Fibroblast of skin of left biceps (primary cell): ENCODE measurements at regions not wholly inside any gene's neighbourhood (a gene's known extent, or its start where the extent isn't known, plus 50 kb on each side); places are given as distances from the start of the nearest gene placed in this dataset.
A peak's percentile ranks its signal among the peaks of the same experiment; 100 is the strongest.
"Not testable (repeated sequence)": the region's sequence is repeated elsewhere in the genome, so short reads cannot be mapped to it uniquely, and the experiment has no call there.

ENCODE experiments used
- DNase-seq, 2 experiments: peaks; one replicate each; pipeline ENCODE4 v3.0.0-alpha.2; 2013; ENCODE audit warnings: low read depth in 2 of 2

DNA sequence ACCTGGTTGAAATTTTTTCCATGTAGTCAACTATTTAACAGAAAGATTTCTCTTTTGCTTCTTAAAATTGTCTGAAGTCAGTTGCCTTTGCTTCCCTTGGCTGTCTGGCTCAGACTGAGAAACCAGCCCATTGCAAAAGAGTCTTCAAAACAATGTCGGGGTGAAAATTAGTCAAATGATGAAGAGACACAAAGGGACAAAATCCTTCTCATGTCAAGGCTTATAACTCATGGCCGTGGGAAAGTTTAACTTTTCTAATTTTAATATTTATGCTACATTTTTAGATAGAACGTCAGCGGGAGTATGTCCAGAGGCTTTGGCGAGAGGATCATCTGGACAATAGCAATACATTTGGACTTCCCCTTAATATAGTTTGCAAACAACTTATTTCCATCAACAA is 127.2 kb downstream of the CD164 start:
- DNase-seq: no peak

DNA sequence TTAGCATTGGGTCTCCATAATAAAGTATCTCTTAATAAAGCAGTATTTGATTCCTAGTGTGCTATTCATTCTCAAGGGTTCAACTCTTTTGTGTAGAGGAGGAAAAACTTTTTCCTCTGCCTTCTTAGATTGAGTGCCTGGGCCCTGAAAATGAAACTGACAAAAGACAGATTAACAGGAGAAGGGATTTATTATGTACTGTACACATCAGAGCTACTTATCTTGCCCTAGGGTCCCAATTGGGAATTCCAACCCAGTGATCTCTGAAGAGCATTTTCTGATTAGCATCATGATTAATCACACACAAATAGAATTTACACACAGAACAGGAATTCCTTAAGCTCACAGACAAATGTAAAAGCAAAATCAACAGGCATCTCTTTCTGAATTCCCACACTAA is 128.9 kb downstream of the CD164 start:
- DNase-seq: no peak

DNA sequence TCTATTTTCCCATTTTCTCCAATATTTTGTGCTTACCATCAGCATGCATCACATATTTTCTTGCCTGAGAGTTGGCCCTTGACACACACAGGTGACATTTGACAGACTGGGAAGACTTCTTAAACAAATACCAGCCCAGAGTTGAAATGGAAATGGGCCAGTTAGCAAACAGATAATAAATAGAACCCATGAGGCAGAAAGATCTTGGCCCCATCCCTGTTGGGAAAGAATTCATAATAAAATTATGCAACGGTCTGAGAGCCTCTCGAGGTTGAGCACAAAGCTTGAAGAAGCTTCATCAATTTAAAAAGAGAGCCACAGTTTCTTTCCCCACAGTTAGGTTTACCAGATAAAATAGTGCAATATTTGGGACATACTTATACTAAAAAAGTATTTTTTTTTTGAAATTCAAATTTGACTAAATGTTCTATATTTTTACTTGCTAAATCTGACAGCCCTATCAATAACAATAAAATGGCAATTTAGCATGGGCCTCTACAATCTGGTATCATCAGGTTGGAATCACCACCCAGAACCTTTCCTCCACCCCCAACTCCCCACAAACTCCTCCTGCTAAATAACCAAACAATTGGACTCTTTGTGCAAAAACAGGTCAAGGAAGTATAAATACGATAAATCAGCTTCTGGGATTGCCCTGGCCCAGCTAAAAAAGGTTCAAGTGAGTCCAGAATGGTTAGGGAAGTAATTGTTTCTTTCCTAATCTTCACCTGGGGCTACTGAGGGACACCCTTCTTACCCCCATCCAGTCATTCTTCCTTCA is 129.8 kb downstream of the CD164 start:
- no peak for DNase-seq

DNA sequence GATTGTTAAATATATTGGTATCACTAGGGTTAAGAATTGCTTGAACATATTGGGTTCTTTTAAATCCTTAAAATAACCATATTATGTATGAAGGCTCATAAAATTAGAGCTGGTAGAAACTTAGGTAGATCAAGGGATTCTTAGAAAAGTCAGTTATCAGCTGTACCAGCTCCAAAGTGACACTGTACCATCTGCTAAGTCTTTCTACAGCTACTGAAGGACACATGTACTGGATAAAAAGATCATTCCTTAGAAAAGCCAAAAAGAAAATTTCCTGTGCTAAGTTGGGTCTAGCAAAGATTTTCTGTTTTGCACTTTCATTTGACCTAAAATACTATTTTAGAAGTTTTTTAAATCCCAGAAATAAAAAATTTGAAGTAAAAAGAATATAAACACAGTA is 130.4 kb downstream of the CD164 start:
- no peak for DNase-seq

DNA sequence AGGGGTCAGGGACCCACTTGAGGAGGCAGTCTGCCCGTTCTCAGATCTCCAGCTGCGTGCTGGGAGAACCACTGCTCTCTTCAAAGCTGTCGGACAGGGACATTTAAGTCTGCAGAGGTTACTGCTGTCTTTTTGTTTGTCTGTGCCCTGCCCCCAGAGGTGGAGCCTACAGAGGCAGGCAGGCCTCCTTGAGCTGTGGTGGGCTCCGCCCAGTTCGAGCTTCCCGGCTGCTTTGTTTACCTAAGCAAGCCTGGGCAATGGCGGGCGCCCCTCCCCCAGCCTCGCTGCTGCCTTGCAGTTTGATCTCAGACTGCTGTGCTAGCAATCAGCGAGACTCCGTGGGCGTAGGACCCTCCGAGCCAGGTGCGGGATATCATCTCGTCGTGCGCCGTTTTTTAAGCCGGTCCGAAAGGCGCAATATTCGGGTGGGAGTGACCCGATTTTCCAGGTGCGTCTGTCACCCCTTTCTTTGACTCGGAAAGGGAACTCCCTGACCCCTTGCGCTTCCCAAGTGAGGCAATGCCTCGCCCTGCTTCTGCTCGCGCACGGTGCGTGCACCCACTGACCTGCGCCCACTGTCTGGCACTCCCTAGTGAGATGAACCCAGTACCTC is 131.6 kb downstream of the CD164 start:
- not testable (repeated sequence) for DNase-seq

DNA sequence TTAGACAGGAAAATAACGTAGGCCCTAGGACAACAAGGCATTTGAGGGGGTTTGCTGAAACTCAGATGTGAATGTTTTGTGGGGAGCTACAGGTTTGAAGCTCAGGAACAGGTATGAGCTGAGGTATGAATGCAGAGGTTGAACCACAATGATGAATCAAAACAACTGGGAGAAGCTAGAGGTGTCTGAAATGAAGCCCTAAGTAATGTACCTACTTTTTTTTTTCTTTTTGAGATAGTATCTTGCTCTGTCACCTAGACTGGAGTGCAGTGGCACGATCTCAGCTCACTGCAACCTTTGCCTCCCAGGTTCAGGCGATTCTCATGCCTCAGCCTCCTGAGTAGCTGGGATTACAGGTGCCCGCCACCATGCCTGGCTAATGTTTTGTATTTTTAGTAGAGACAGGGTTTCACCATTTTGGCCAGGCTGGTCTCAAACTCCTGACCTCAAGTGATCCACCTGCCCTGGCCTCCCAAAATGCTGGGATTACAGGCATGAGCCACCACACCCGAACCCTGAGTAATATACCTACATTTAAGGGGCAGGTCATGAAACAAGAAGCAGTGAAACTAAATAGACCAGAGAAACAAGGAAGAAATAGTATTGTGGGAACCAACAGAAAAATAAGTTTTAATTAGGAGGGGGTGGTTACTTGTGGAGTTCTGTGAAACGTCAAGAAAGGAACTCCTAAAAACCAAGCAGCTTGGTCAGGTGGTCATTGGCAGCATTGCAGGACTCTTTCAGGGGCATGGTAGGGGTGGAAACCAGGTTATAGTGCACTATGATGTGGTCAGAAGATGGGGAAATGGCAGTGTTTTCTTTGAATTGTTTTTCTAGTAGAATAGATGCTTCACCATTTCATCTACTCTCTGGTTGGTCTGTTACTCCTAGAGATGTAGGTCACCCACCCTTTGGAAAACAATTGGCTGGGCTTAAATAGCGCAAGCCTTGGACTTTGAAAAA is 138.1 kb downstream of the CD164 start:
- no peak for DNase-seq

DNA sequence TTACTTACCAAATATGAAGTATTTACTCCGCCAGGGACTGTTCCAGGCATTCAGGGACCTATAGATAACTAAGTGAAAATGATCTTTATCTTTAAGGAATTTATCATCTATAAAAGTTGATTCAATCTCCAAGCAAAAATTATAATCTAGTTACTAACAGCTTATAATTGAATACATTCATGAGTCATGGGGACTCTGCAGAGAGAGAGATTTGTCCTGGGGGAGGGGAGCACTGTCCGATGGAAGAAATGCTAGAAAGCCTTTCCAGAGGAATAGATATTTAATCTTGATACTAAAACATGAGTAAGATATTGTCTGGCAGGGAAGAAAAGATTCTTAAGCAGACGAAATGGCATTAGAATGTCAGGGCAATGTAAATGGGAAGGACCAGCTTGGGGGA is 139.3 kb downstream of the CD164 start:
- DNase-seq: no peak

DNA sequence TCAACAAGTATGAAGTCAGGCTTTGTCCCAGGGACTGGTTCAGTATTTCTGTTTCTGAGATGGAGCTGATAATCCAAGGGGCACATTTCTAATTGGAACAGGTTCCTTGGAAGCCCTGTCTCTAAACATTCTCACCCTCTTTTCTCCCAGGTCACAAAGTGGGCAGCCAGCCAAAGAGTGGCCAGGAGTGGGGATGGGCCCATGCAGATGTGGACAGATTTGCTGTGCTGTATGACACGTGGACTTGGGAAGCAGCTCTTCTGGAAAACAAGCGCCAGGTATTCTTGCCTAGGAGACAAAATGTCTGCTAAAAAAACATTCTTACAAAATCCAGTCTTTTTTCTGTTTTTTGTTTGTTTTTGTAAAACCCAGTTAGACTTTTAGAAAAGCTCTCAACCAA is 140.2 kb downstream of the CD164 start:
- DNase-seq: no peak

DNA sequence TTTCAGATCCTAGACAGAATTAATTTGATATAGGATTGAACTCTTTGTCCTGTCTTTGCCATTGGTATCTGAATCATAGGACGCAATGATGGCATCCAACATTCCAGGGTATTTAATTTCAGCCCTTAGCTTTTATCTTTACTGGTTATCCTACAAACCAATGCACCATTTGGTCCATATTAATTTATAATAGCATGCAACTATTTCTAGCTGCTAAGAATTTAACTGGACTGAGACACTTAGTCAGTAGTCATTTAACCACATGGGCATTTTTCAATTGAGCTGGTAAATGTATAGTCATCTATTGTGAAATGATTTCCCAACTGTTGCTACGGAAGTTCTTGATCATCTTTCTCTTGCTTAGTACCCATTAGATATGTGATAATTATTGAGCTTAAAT is 141.1 kb downstream of the CD164 start:
- peak; percentile 52 for DNase-seq

DNA sequence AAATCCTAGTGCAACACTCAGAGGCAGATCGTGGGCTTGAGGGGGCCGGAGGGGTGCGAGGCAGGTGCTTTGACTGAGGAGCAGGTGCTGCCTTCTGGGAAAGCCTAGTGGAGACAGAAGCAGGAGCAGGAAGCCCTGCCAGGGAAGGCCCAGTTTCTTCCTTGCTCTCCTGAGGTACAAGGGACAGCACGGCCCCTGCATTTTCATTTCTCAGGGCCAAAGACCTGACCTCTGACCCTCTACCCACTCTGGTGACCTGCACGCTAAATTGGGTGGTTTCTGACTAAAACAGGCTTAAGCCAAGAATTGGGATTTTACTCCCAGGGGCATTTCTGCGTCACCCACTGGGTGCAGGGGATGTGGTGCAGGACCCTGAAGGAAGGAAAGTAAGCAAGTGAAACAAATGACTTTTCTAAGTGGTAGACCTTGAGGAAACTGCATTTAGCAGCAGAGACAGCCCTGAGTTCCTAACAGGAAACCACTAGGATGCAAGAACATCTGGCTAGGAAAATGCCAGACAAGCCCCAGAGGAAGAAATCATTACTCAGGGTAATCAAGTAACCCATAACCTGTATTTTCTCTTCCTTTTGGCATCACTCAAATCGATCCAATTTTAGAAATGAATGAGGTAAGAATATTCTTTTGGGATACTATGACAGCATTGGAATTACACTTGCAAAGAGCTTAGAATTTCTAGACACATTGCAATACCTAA is 141.7 kb downstream of the CD164 start:
- DNase-seq: no peak

DNA sequence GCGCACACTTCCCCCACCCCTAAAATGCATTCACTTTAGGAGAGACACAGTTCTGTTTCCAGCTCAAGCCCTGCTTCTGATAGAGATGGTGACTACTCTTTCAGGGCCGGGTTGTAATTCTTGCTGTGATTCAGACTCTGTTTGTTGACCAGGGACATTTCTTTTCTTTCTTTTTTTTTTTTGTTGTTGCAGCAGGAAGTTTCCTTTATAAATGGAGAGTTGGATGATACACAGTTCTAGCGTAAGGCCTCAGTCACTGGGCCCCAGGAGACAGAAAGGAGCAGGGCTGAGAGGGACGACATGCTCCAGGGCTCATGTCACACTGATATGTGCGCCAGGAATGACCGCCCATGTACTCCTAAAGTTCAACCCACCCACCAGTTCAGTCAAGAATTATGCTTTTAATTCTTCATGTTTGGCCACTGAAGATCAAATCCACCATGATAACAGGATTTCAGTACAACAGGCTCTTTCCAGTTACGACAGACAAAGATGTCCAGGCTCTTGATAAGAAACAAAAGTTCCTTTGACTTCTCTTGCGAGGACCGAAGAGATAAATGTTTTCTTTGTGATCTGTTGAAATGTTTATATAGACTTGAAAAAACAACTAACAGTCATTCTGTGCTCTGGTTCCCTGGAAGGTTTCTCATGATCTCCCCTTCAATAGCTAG is 142.5 kb downstream of the CD164 start:
- no peak for DNase-seq

DNA sequence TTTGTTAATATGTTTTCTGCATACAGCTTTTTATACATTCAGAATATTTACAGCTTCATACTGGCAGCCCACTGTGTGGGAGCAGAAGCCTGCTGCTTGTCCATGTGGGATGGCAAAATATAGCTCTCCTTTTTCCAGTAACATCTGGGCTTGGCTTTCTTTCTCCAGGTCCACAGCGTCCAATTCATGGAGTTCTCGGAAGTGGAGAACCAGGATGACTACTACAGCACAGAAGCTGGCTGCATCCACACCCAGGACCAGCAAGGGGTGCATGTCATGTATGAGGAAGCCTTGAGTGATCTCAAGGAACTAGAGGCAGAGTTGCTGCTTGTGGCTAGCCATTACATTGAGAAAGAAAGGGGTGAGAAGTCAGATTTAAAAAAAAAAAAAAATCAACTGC is 143.1 kb downstream of the CD164 start:
- DNase-seq: no peak

DNA sequence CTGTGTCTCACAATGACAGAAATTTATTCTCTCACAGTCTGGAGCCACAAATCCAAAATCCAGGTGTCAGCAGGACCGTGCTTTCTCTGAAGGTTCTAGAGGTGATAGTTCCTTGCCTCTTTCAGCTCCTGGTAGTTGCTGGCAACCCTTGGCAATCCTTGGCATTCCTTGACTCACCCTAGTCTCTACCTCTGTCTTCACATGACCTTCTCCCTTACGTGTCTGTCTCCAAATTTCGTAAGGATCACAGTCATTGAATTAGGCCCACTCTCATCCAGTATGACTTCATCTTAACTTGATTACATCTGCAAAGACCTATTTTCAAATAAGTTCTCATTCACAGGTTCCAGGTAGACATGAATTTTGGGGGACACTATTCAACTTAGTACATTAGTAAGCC is 143.1 kb downstream of the CEP57L1 start:
- no peak for DNase-seq

DNA sequence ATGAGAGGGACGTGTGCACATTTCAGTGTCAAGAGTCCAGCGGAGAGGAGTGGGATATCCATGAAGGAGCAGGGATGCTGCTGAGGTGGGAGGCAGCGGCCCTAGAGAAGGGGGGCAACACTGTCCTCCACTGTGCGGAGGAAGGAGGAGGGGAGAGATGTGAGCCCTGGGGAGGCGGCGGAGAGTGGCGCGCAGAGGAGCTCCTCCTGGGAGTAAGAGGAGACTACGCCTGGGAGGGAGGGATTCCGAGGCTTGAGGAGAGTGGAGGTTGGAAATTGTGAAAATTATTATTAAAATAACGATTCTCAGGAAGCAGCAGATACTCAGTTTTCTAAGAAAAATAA is 142.7 kb downstream of the CEP57L1 start:
- DNase-seq: no peak

DNA sequence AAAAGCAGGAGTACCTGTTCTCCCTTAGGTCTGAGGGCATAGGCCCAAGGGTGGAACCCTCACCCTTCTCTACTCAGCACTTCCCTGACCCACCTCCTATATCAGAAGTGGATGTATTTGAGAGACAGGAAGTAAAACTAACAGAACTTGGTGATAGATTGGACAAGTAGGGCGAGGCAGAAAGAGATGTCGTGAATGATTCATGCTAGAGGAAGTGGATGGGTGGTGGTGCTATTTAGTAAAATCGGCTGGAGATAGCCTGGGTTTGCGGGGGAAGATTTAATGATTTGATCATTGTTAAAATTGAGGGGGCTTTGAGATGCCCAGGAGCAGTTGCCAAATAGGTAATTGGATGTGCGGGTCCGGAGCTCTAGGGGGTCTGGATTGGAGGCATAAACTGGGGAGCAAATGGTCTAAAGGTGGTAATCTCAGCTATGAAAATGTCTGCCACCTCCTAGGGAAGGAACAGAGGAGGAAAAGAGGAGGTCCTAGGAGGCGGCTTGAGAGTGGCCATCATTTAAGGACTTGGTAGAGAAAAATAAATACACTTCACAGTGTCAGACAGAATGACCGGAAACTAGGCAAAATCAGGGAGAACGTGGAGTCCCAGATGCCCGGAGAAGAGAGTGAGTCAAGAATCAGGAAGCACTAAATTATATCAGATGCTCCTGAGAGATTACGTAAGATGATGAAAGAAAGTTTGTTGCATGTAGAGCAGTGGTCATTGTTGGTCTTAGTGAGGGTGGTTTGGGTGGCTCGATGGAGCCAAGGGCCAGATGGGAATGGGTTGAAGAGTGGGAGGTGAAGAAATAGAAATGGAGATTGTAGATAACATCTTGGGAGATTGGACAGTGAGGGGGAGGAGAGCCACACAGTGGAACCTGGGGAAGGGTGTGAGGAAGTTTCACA is 142.0 kb downstream of the CEP57L1 start:
- DNase-seq: no peak

DNA sequence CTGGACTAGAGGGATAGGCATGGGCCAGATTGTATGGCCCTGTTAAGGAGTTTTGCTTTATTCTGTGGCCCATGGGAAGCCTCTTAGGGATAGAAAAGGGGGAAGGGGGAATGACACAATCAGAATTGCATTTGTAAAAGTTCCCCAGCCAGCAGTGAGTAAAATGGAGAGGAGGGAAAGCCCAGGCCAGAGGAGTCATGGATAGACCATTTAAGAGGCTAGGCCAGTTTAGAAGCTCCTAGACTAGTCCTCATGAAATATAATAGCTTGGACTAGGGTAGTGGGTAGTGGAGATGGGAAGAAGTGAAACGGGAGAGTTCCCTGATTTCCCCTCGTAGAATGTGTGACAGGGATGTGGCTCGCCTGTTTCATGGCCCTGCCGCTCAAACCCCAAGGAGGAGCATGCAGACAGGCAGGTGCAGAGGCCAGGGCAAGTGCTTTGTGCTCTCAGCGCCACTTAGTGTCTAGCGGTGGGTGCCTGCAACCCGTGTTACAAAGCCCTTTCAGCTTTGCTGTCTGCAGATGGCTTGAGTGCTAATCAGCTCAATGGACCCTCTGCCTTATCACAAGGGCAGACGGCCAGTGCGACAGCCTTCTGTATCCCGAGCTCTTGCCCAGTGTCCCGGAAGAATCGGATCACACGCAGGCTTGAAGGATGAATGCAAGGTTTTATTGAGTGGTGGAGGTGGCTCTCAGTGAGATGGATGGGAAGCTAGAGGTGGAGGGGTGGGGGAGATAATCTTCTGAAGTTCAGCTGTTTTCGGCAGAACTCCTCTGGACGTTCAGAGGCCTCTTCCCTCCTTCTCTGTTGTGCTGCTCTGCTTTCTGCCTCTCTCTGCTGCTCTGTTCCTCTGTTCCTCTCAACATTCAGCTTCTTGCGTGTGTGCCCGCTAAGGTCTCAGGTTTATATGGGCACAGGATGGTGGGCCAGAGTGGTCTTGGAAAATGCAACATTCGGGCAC is 141.1 kb downstream of the CEP57L1 start:
- no peak for DNase-seq

DNA sequence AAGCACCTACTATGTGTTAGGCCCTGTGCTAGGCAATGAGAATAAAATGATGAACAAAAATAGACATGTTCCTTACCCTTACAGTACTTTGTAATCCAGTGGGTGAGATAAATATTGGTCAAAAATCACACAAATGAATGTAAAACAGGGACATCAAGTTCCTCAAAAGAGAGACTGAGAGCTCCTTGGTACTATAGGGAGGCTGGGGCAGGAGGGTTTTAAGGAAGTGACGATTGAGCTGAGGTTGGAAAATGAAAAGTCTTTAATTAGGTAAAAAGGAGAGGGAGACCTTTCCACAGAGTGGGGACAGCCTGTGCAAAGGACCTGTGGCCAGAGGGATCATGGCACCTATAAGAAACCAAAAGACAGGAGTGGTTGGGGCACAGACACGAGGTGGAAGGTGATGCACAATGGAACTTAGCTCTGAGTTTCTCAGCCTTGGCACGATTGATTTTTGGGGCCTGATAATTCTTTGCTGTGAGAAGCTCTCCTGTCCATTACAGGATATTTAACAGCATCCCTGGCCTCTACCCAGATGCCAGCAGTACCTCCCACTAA is 140.3 kb downstream of the CEP57L1 start:
- no peak for DNase-seq

DNA sequence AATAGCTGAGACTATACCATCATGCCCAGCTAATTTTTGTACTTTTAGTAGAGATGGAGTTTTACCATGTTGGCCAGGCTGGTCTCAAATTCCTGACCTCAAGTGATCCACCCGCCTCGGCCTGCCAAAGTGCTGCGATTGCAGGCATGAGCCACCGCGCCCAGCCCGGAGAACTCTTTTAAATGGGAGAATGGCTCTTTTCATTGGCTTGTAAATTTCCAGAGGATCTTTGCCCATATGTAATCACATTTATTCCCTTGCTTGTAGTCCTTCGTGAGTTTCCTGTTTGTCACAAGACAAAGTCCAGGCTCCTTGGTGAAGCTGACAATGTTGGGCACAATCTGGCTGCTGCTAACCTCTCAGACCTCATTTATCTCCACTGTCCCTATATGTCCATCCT is 135.1 kb downstream of the CEP57L1 start:
- no peak for DNase-seq

DNA sequence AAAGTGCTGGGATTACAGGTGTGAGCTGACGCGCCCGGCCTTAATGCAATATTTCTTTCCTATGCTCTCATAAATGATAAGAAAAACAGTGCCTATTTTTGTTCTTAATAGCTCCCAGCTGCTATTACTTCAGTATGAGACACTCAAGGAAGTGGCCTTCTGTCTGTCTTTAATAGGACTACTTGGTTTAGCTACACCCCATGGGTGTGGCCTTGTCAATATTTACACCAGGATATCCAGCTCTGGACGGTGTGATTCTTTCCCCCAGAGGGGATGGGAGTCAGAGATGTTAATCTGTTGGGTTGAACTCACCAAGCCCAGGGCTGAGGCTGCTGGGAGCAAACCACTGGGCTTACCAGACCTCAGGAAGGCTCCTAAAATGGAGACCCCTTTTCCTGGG is 134.2 kb downstream of the CEP57L1 start:
- DNase-seq: no peak
